ENCODE measurements at regions not wholly inside any gene's neighbourhood (a gene's known extent, or its start where the extent isn't known, plus 50 kb on each side); places are given as distances from the start of the nearest gene placed in this dataset.

DNA sequence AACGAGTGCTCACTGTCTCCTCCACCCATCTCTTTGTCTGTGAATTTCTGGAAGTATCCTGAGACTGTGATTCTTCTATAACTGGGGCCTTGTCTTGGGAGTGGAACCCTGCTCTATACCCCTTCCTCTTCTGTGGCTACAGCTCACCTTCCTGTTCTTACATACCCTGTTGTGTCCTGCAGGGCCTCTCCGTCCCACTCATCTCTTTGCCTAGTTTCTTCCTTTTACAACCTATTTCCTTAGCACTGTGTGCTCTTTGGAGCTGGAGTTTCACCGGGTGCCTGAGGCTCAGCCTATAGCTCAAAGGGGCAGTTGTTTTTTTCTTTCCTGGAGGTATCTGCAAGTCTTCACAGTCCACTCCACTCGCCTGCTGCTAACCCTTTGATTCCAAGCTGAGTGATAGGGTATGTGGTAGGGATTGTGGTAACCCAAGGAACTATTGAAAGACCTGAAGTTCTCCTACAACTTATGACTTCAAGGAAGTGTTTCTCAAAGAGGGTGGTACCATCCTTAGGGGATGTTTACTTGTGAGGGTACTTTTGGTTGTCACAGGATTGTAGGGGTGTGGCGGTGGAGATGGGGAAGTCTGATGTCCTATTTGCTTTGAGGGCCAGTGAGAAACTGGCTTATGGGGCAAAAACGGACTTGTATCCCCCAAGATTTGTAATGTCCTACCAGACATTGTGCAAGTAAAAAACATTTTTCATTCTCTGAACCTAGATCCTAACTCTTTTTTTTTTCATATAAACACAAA lies 66.6 kb upstream of the ARL8B start:
- Histone ChIP-seq H4K20me1 (ENCODE audit: insufficient read depth) (no peaks in the 10 kb centered on the region), H3K4me3 (ENCODE audit: low read length) (no peak overlapping the region), H3K4me2 (ENCODE audit: low read length) (no peak overlapping the region), H3K9me2 (ENCODE audit: insufficient read depth, low read length) (no peaks in the 10 kb centered on the region), H3K27ac (ENCODE audit: low read length) (no peak overlapping the region), H3K9me3 (ENCODE audit: low read length) (no peaks in the 10 kb centered on the region), H2AFZ (ENCODE audit: low read depth, low read length) (no peak overlapping the region), H3K79me2 (replicated peaks; ENCODE audit: insufficient read depth, low read length) (no peaks in the 10 kb centered on the region), H3K36me3 (ENCODE audit: insufficient read depth, low read length) (no peaks in the 10 kb centered on the region), H3K9ac (ENCODE audit: low read length) (no peak overlapping the region), H3K27me3 (ENCODE audit: insufficient read depth, low read depth, low read length) (no peaks in the 10 kb centered on the region), H3F3A (ENCODE audit: insufficient read depth, low read length, poor library complexity, severe bottlenecking) (no peaks in the 10 kb centered on the region)
- no peak for TF ChIP-seq MXI1 (conservative IDR thresholded peaks at IDR 0.05; ENCODE audit: poor library complexity, severe bottlenecking)
- no peak for TF ChIP-seq EZH2 (IDR thresholded peaks at IDR 0.05; ENCODE audit: borderline replicate concordance, insufficient read depth, low read length, poor library complexity, severe bottlenecking)
- no peak for TF ChIP-seq POLR2AphosphoS5 (IDR thresholded peaks at IDR 0.05)
- no peak for TF ChIP-seq RAD21 (conservative IDR thresholded peaks at IDR 0.05)
- TF ChIP-seq, protein P1, sequence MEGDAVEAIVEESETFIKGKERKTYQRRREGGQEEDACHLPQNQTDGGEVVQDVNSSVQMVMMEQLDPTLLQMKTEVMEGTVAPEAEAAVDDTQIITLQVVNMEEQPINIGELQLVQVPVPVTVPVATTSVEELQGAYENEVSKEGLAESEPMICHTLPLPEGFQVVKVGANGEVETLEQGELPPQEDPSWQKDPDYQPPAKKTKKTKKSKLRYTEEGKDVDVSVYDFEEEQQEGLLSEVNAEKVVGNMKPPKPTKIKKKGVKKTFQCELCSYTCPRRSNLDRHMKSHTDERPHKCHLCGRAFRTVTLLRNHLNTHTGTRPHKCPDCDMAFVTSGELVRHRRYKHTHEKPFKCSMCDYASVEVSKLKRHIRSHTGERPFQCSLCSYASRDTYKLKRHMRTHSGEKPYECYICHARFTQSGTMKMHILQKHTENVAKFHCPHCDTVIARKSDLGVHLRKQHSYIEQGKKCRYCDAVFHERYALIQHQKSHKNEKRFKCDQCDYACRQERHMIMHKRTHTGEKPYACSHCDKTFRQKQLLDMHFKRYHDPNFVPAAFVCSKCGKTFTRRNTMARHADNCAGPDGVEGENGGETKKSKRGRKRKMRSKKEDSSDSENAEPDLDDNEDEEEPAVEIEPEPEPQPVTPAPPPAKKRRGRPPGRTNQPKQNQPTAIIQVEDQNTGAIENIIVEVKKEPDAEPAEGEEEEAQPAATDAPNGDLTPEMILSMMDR (IDR thresholded peaks at IDR 0.05; ENCODE audit: poor library complexity, severe bottlenecking), result no peak
- no peak for TF ChIP-seq SMC3 (conservative IDR thresholded peaks at IDR 0.05; ENCODE audit: poor library complexity)
- no peak for TF ChIP-seq EP300 (conservative IDR thresholded peaks at IDR 0.05; ENCODE audit: poor library complexity, severe bottlenecking)
- no peak for TF ChIP-seq TAF1 (IDR thresholded peaks at IDR 0.05; ENCODE audit: low read depth)
- TF ChIP-seq, protein P2, sequence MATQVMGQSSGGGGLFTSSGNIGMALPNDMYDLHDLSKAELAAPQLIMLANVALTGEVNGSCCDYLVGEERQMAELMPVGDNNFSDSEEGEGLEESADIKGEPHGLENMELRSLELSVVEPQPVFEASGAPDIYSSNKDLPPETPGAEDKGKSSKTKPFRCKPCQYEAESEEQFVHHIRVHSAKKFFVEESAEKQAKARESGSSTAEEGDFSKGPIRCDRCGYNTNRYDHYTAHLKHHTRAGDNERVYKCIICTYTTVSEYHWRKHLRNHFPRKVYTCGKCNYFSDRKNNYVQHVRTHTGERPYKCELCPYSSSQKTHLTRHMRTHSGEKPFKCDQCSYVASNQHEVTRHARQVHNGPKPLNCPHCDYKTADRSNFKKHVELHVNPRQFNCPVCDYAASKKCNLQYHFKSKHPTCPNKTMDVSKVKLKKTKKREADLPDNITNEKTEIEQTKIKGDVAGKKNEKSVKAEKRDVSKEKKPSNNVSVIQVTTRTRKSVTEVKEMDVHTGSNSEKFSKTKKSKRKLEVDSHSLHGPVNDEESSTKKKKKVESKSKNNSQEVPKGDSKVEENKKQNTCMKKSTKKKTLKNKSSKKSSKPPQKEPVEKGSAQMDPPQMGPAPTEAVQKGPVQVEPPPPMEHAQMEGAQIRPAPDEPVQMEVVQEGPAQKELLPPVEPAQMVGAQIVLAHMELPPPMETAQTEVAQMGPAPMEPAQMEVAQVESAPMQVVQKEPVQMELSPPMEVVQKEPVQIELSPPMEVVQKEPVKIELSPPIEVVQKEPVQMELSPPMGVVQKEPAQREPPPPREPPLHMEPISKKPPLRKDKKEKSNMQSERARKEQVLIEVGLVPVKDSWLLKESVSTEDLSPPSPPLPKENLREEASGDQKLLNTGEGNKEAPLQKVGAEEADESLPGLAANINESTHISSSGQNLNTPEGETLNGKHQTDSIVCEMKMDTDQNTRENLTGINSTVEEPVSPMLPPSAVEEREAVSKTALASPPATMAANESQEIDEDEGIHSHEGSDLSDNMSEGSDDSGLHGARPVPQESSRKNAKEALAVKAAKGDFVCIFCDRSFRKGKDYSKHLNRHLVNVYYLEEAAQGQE (IDR thresholded peaks at IDR 0.05; ENCODE audit: borderline replicate concordance), result no peak

DNA sequence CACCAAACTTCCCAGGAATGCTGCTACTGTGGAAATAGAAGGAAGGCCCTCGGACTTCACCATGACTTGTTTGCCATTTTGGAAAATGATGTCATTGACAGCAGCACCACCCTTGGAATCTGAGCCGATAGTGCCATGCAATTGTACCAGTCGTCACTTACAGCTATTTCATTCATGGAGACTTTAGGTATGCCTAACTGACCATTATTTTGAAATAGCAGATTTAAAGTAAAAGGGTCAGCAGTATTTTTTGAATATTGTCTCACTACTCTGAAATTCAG lies 66.0 kb upstream of the ARL8B start:
- H3K79me2 ChIP-seq (replicated peaks; ENCODE audit: insufficient read depth, low read length), result no peaks in the 10 kb centered on the region
- no peaks in the 10 kb centered on the region for H3K9me3 ChIP-seq (ENCODE audit: low read length)
- H3K36me3 ChIP-seq (ENCODE audit: insufficient read depth, low read length), result no peaks in the 10 kb centered on the region
- no peak overlapping the region for H3K4me2 ChIP-seq (ENCODE audit: low read length)
- H3K9ac ChIP-seq (ENCODE audit: low read length), result no peak overlapping the region
- H3K27ac ChIP-seq (ENCODE audit: low read length), result no peak overlapping the region
- no peaks in the 10 kb centered on the region for H3K27me3 ChIP-seq (ENCODE audit: insufficient read depth, low read depth, low read length)
- H3K4me3 ChIP-seq (ENCODE audit: low read length), result no peak overlapping the region
- H2AFZ ChIP-seq (ENCODE audit: low read depth, low read length), result no peak overlapping the region
- TF ChIP-seq EZH2 (IDR thresholded peaks at IDR 0.05; ENCODE audit: borderline replicate concordance, insufficient read depth, low read length, poor library complexity, severe bottlenecking) (no peak), EP300 (conservative IDR thresholded peaks at IDR 0.05; ENCODE audit: poor library complexity, severe bottlenecking) (no peak), RAD21 (conservative IDR thresholded peaks at IDR 0.05) (no peak), MXI1 (conservative IDR thresholded peaks at IDR 0.05; ENCODE audit: poor library complexity, severe bottlenecking) (no peak)
- TF ChIP-seq, protein P1 (IDR thresholded peaks at IDR 0.05; ENCODE audit: poor library complexity, severe bottlenecking), result no peak
- TF ChIP-seq, protein P2 (IDR thresholded peaks at IDR 0.05; ENCODE audit: borderline replicate concordance), result no peak
- H4K20me1 ChIP-seq (ENCODE audit: insufficient read depth), result no peaks in the 10 kb centered on the region
- no peaks in the 10 kb centered on the region for H3F3A ChIP-seq (ENCODE audit: insufficient read depth, low read length, poor library complexity, severe bottlenecking)
- H3K9me2 ChIP-seq (ENCODE audit: insufficient read depth, low read length), result no peaks in the 10 kb centered on the region

Data from neural cell (in vitro differentiated cells).